ENCODE measurements at regions not wholly inside any gene's neighbourhood (a gene's known extent, or its start where the extent isn't known, plus 50 kb on each side); places are given as distances from the start of the nearest gene placed in this dataset.

GRCh38 chr6:19949155-19949554 lies 112.0 kb downstream of the ID4 start:
- Histone ChIP-seq H3K36me3 (no peaks in the 10 kb centered on the region), H3K9ac (no peak overlapping the region), H3K27ac (no peak overlapping the region), H3K27me3 (no peaks in the 10 kb centered on the region), H3K4me1 (no peaks in the 10 kb centered on the region), H3K4me2 (no peak overlapping the region), H3K4me3 (no peak overlapping the region), H3K9me3 (replicated peaks in 1 of 11) (peaks cover 3 to 29% (median 11%) of the 10 kb centered on the region in 11 experiments; a peak in 14 of 22 replicates), H4K20me1 (no peaks in the 10 kb centered on the region)
- no peak for TF ChIP-seq Cebpa-rat (IDR thresholded peaks at IDR 0.05)

- Histone ChIP-seq H3K27me3 (no peaks in the 10 kb centered on the region), H3K4me1 (no peaks in the 10 kb centered on the region), H3K4me2 (no peak overlapping the region), H3K4me3 (no peak overlapping the region), H3K27ac (no peak overlapping the region), H3K9ac (no peak overlapping the region), H3K9me3 (replicated peaks in 1 of 11) (no peaks in the 10 kb centered on the region), H3K36me3 (no peaks in the 10 kb centered on the region), H4K20me1 (no peaks in the 10 kb centered on the region)
- TF ChIP-seq Cebpa-rat (IDR thresholded peaks at IDR 0.05): no peak
Measured at GRCh38 chr6:19964115-19964514, 126.9 kb downstream of the ID4 start.

- Histone ChIP-seq H3K9ac (no peak overlapping the region), H3K9me3 (replicated peaks in 1 of 11) (no peaks in the 10 kb centered on the region), H3K4me3 (no peak overlapping the region), H3K36me3 (no peaks in the 10 kb centered on the region), H3K4me1 (no peaks in the 10 kb centered on the region), H3K27me3 (no peaks in the 10 kb centered on the region), H3K27ac (no peak overlapping the region), H4K20me1 (no peaks in the 10 kb centered on the region; a peak in 1 of 22 replicates), H3K4me2 (no peak overlapping the region)
- TF ChIP-seq Cebpa-rat (IDR thresholded peaks at IDR 0.05): no peak
Measured at GRCh38 chr6:19968201-19968600, 131.0 kb downstream of the ID4 start.

GRCh38 chr6:19972221-19972620 lies 135.1 kb downstream of the ID4 start:
- Histone ChIP-seq H3K4me1 (no peaks in the 10 kb centered on the region), H3K4me3 (no peak overlapping the region), H3K9me3 (replicated peaks in 1 of 11) (no peaks in the 10 kb centered on the region), H4K20me1 (no peaks in the 10 kb centered on the region; a peak in 1 of 22 replicates), H3K27ac (no peak overlapping the region), H3K27me3 (no peaks in the 10 kb centered on the region), H3K36me3 (no peaks in the 10 kb centered on the region), H3K9ac (no peak overlapping the region), H3K4me2 (no peak overlapping the region)
- no peak for TF ChIP-seq Cebpa-rat (IDR thresholded peaks at IDR 0.05)

GRCh38 chr6:19976411-19977129 lies 139.4 kb downstream of the ID4 start:
- H3K4me2 ChIP-seq: no peak overlapping the region
- no peaks in the 10 kb centered on the region for H3K27me3 ChIP-seq
- H3K4me1 ChIP-seq: no peaks in the 10 kb centered on the region
- no peak overlapping the region for H3K4me3 ChIP-seq
- H3K27ac ChIP-seq: no peak overlapping the region
- TF ChIP-seq Cebpa-rat (IDR thresholded peaks at IDR 0.05): no peak
- H3K9me3 ChIP-seq (replicated peaks in 1 of 11): no peaks in the 10 kb centered on the region
- H3K9ac ChIP-seq: no peak overlapping the region
- no peaks in the 10 kb centered on the region; a peak in 1 of 22 replicates for H4K20me1 ChIP-seq
- no peaks in the 10 kb centered on the region for H3K36me3 ChIP-seq

GRCh38 chr6:19979059-19979458 lies 141.9 kb downstream of the ID4 start:
- H3K4me3 ChIP-seq: no peak overlapping the region
- H4K20me1 ChIP-seq: no peaks in the 10 kb centered on the region
- TF ChIP-seq Cebpa-rat (IDR thresholded peaks at IDR 0.05): no peak
- no peak overlapping the region for H3K27ac ChIP-seq
- no peaks in the 10 kb centered on the region for H3K27me3 ChIP-seq
- H3K9ac ChIP-seq: no peak overlapping the region
- no peaks in the 10 kb centered on the region for H3K36me3 ChIP-seq
- H3K9me3 ChIP-seq (replicated peaks in 1 of 11): no peaks in the 10 kb centered on the region
- no peaks in the 10 kb centered on the region for H3K4me1 ChIP-seq
- no peak overlapping the region for H3K4me2 ChIP-seq

- Histone ChIP-seq H4K20me1 (no peaks in the 10 kb centered on the region), H3K27me3 (no peaks in the 10 kb centered on the region), H3K4me2 (no peak overlapping the region), H3K36me3 (no peaks in the 10 kb centered on the region), H3K4me3 (no peak overlapping the region), H3K9ac (no peak overlapping the region), H3K9me3 (replicated peaks in 1 of 11) (no peaks in the 10 kb centered on the region), H3K4me1 (no peaks in the 10 kb centered on the region), H3K27ac (no peak overlapping the region)
- no peak for TF ChIP-seq Cebpa-rat (IDR thresholded peaks at IDR 0.05)
Measured at GRCh38 chr6:19979986-19980385, 142.8 kb downstream of the ID4 start.

- Histone ChIP-seq H3K27ac (no peak overlapping the region), H3K4me2 (no peak overlapping the region), H3K9ac (no peak overlapping the region), H4K20me1 (no peaks in the 10 kb centered on the region; a peak in 1 of 22 replicates), H3K4me3 (no peak overlapping the region), H3K9me3 (replicated peaks in 1 of 11) (no peaks in the 10 kb centered on the region), H3K4me1 (no peaks in the 10 kb centered on the region), H3K36me3 (no peaks in the 10 kb centered on the region), H3K27me3 (no peaks in the 10 kb centered on the region)
- no peak for TF ChIP-seq Cebpa-rat (IDR thresholded peaks at IDR 0.05)
Measured at GRCh38 chr6:19983374-19983773, 146.2 kb downstream of the ID4 start.

- Histone ChIP-seq H4K20me1 (no peaks in the 10 kb centered on the region; a peak in 1 of 22 replicates), H3K4me3 (no peak overlapping the region), H3K36me3 (no peaks in the 10 kb centered on the region), H3K4me1 (no peaks in the 10 kb centered on the region), H3K9ac (no peak overlapping the region), H3K4me2 (no peak overlapping the region), H3K27me3 (no peaks in the 10 kb centered on the region), H3K9me3 (replicated peaks in 1 of 11) (no peaks in the 10 kb centered on the region), H3K27ac (no peak overlapping the region)
- TF ChIP-seq Cebpa-rat (IDR thresholded peaks at IDR 0.05): no peak
Measured at GRCh38 chr6:19986691-19987438, 149.7 kb downstream of the ID4 start.

- Histone ChIP-seq H3K9ac (no peak overlapping the region), H3K4me2 (no peak overlapping the region), H4K20me1 (no peaks in the 10 kb centered on the region; a peak in 1 of 22 replicates), H3K27ac (no peak overlapping the region), H3K4me3 (no peak overlapping the region), H3K9me3 (replicated peaks in 1 of 11) (no peaks in the 10 kb centered on the region), H3K36me3 (no peaks in the 10 kb centered on the region), H3K4me1 (no peaks in the 10 kb centered on the region), H3K27me3 (no peaks in the 10 kb centered on the region)
- no peak for TF ChIP-seq Cebpa-rat (IDR thresholded peaks at IDR 0.05)
Measured at GRCh38 chr6:19988555-19988954, 151.4 kb downstream of the ID4 start.

Measured in BLaER1 treated with 17β-estradiol and CSF1 and Interleukin-3, amounts not matched to agents 10 nM and 100 nM (cell line).